Liver (tissue), 8 donors: ENCODE measurements at regions not wholly inside any gene's neighbourhood (a gene's known extent, or its start where the extent isn't known, plus 50 kb on each side); places are given as distances from the start of the nearest gene placed in this dataset.
A peak's percentile ranks its signal among the peaks of the same experiment; 100 is the strongest.

ENCODE experiments used
- DNase-seq: peaks from one replicate; pipeline ENCODE4 v3.0.0-alpha.2; 2017; ENCODE audit warnings: low spot score
- H3K27ac ChIP-seq, 2 donors: one replicate each; pipeline ENCODE4 v1.7.0; 2013; ENCODE audit warnings: inconsistent platforms in 2 of 2, low read length in 2 of 2, control low read depth in 1 of 2, low read depth in 1 of 2, mild to moderate bottlenecking in 1 of 2
- H3K27me3 ChIP-seq, 4 donors: one replicate each; pipeline versions ENCODE4 v1.6.1 to v1.7.0; 2013; ENCODE audit warnings: low read length in 3 of 4, inconsistent platforms in 1 of 4, mild to moderate bottlenecking in 1 of 4, moderate library complexity in 1 of 4; ENCODE audit not compliant: control insufficient read depth in 4 of 4, insufficient read depth in 4 of 4
- H3K36me3 ChIP-seq, 4 donors: one replicate each; pipeline versions ENCODE4 v1.6.1 to v1.7.0; 2013; ENCODE audit warnings: low read length in 3 of 4, mild to moderate bottlenecking in 3 of 4, low read depth in 1 of 4, moderate library complexity in 1 of 4; ENCODE audit not compliant: control insufficient read depth in 4 of 4, insufficient read depth in 3 of 4
- H3K4me1 ChIP-seq, 4 donors: one replicate each; pipeline versions ENCODE4 v1.6.1 to v1.7.0; 2013; ENCODE audit warnings: low read length in 3 of 4, mild to moderate bottlenecking in 3 of 4, moderate library complexity in 1 of 4; ENCODE audit not compliant: control insufficient read depth in 4 of 4, insufficient read depth in 4 of 4
- H3K4me3 ChIP-seq, 3 donors: one replicate each; pipeline versions ENCODE4 v1.6.1 to v1.7.0; 2013; ENCODE audit warnings: low read length in 3 of 3, control low read depth in 1 of 3, low read depth in 1 of 3, mild to moderate bottlenecking in 1 of 3
- H3K9ac ChIP-seq, 2 donors: one replicate each; pipeline ENCODE4 v1.7.0; 2013; ENCODE audit warnings: low read length in 2 of 2, mild to moderate bottlenecking in 2 of 2, moderate library complexity in 2 of 2, control low read depth in 1 of 2, low read depth in 1 of 2
- H3K9me3 ChIP-seq, 4 donors: one replicate each; pipeline versions ENCODE4 v1.6.1 to v1.7.0; 2013; ENCODE audit warnings: low read length in 3 of 4; ENCODE audit not compliant: control insufficient read depth in 4 of 4
- ATF3 ChIP-seq: IDR thresholded peaks from 2 replicates; pipeline ENCODE4 v1.6.1; 2016; ENCODE audit warnings: antibody characterized with exemption
- FOXA1 ChIP-seq: IDR thresholded peaks from 2 replicates; pipeline ENCODE4 v1.6.1; 2016; ENCODE audit warnings: antibody characterized with exemption
- FOXA2 ChIP-seq: IDR thresholded peaks from 2 replicates; pipeline ENCODE4 v1.6.1; 2016; ENCODE audit warnings: antibody characterized with exemption
- GABPA ChIP-seq, 2 donors: IDR thresholded peaks in 1 of 2; conservative IDR thresholded peaks in 1 of 2; 2 replicates each; pipeline ENCODE4 v1.6.1; 2016; ENCODE audit warnings: antibody characterized with exemption in 2 of 2, mild to moderate bottlenecking in 1 of 2, moderate library complexity in 1 of 2
- HNF4A ChIP-seq, 2 donors: conservative IDR thresholded peaks; 2 replicates each; pipeline ENCODE4 v1.6.1; 2016; ENCODE audit warnings: antibody characterized with exemption in 2 of 2, mild to moderate bottlenecking in 2 of 2
- HNF4G ChIP-seq: IDR thresholded peaks from 2 replicates; pipeline ENCODE4 v1.6.1; 2016; ENCODE audit warnings: antibody characterized with exemption
- JUND ChIP-seq, 2 donors: IDR thresholded peaks; 2 replicates each; pipeline ENCODE4 v1.6.1; 2016; ENCODE audit warnings: antibody characterized with exemption in 2 of 2
- NR2F2 ChIP-seq: IDR thresholded peaks from 2 replicates; pipeline ENCODE4 v1.6.1; 2016; ENCODE audit warnings: antibody characterized with exemption
- RAD21 ChIP-seq, 2 donors: IDR thresholded peaks; 2 replicates each; pipeline ENCODE4 v1.6.1; 2016; ENCODE audit warnings: antibody characterized with exemption in 2 of 2, mild to moderate bottlenecking in 2 of 2
- RXRA ChIP-seq, 2 donors: IDR thresholded peaks; 2 replicates each; pipeline ENCODE4 v1.6.1; 2017 to 2018; ENCODE audit warnings: antibody characterized with exemption in 2 of 2, mild to moderate bottlenecking in 1 of 2
- SP1 ChIP-seq: IDR thresholded peaks from 2 replicates; pipeline ENCODE4 v1.6.1; 2018; ENCODE audit warnings: antibody characterized with exemption, mild to moderate bottlenecking
- TAF1 ChIP-seq: conservative IDR thresholded peaks from 2 replicates; pipeline ENCODE4 v1.6.1; 2016; ENCODE audit warnings: antibody characterized with exemption, mild to moderate bottlenecking
- YY1 ChIP-seq: IDR thresholded peaks from 2 replicates; pipeline ENCODE4 v1.6.1; 2016; ENCODE audit warnings: antibody characterized with exemption, mild to moderate bottlenecking
- ZBTB33 ChIP-seq: IDR thresholded peaks from 2 replicates; pipeline ENCODE4 v1.6.1; 2016; ENCODE audit warnings: antibody characterized with exemption
- WGBS: extraction: QIAGEN DNeasy Blood & Tissue Kit; methylation state at CpG from one replicate; pipeline ENCODE4 v1.1.7; 2013; 5-methylcytosine and 5-hydroxymethylcytosine counted together
- TF ChIP-seq, protein P1 (sequence below): IDR thresholded peaks from 2 replicates; pipeline ENCODE4 v1.6.1; 2016; ENCODE audit warnings: antibody characterized with exemption
- TF ChIP-seq, protein P2 (sequence below): fragments of 150-350 bp; IDR thresholded peaks from 2 replicates; pipeline ENCODE4 v1.5.1; 2017; ENCODE audit warnings: improper control_type of control experiment, low read depth, low read length; ENCODE audit not compliant: missing input control
- donor health status: healthy.
- donor health status: healthy.
- donor health status: healthy.
- donor health status: healthy.
- donor health status: healthy.

DNA sequence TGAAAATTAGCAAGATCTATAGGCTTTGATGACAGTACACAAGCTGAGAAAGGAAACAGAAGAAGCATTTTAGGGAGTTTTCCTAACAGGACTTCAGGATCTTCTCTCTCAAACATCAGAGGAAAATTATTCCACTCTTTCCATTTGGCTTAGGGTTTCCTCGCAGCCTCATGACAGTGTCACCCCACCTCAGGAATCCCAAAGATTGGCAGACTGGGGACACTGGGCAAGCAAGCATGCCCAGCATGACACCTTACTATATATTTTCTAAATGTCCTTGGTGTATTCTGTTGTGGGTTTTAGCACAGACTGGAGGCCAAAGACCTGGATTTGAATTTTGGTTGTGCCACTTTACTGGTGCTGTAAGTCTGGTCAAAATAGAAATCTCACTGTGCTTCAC, 482.4 kb upstream of the SOX5 start:
- no peaks in the 10 kb centered on the region for H3K27me3 ChIP-seq
- TF ChIP-seq RXRA (IDR thresholded peaks at IDR 0.05) (no peak), SP1 (no peak), FOXA1 (no peak), ZBTB33 (no peak), YY1 (no peak), JUND (IDR thresholded peaks at IDR 0.05) (no peak), HNF4G (no peak), GABPA (IDR thresholded peaks at IDR 0.05 in 1 of 2, conservative IDR thresholded peaks at IDR 0.05 in 1 of 2) (no peak), RAD21 (IDR thresholded peaks at IDR 0.05) (no peak), ATF3 (no peak), NR2F2 (no peak), FOXA2 (no peak)
- TF ChIP-seq, protein P1, sequence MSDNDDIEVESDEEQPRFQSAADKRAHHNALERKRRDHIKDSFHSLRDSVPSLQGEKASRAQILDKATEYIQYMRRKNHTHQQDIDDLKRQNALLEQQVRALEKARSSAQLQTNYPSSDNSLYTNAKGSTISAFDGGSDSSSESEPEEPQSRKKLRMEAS, result no peak
- TF ChIP-seq, protein P2, sequence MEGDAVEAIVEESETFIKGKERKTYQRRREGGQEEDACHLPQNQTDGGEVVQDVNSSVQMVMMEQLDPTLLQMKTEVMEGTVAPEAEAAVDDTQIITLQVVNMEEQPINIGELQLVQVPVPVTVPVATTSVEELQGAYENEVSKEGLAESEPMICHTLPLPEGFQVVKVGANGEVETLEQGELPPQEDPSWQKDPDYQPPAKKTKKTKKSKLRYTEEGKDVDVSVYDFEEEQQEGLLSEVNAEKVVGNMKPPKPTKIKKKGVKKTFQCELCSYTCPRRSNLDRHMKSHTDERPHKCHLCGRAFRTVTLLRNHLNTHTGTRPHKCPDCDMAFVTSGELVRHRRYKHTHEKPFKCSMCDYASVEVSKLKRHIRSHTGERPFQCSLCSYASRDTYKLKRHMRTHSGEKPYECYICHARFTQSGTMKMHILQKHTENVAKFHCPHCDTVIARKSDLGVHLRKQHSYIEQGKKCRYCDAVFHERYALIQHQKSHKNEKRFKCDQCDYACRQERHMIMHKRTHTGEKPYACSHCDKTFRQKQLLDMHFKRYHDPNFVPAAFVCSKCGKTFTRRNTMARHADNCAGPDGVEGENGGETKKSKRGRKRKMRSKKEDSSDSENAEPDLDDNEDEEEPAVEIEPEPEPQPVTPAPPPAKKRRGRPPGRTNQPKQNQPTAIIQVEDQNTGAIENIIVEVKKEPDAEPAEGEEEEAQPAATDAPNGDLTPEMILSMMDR, result no peak
- no peak overlapping the region for H3K27ac ChIP-seq
- no peak overlapping the region for H3K4me3 ChIP-seq
- no peak overlapping the region for H3K9ac ChIP-seq
- 100% methylated on average over 1 of the region's 1 CpG for WGBS
- H3K4me1 ChIP-seq, result peaks cover 3 to 15% (median 12%) of the 10 kb centered on the region in 4 donors
- H3K36me3 ChIP-seq, result no peaks in the 10 kb centered on the region
- DNase-seq, result no peak
- no peaks in the 10 kb centered on the region for H3K9me3 ChIP-seq

- Histone ChIP-seq H3K27me3 (no peaks in the 10 kb centered on the region), H3K36me3 (no peaks in the 10 kb centered on the region), H3K9me3 (no peaks in the 10 kb centered on the region), H3K4me3 (no peak overlapping the region), H3K27ac (no peak overlapping the region), H3K9ac (no peak overlapping the region), H3K4me1 (peaks cover 6 to 19% (median 12%) of the 10 kb centered on the region in 4 donors)
- TF ChIP-seq SP1, result no peak
- peak in 1 of 2 donors; percentile 42 for TF ChIP-seq HNF4A (conservative IDR thresholded peaks at IDR 0.05)
- TF ChIP-seq RAD21 (IDR thresholded peaks at IDR 0.05), result peak in 1 of 2 donors; percentile 12
- no peak for DNase-seq
- WGBS, result 63% methylated on average over 4 of the region's 4 CpGs
Observed at GRCh38 chr12:24427776-24428175, 478.3 kb upstream of the SOX5 start.

DNA sequence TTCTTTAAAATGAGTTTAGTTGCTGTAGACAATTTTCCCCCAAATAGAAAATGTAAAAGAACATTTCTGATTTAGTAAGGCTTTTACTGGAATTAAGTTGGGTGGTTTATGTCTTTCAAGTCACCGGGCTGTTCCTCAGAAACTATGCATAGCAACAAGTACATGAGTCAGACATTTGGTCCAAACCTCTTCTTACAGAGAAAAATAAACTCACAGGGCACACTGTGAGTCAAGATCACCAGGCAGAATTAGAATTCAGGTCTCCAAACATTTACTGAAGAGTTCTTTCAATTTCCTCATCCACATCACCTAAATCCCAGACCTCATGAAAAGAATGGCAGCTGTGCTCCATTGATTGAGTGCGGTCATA, 476.1 kb upstream of the SOX5 start:
- Histone ChIP-seq H3K27ac (no peak overlapping the region), H3K9ac (no peak overlapping the region), H3K36me3 (no peaks in the 10 kb centered on the region), H3K4me1 (peaks cover 6 to 28% (median 16%) of the 10 kb centered on the region in 4 donors), H3K27me3 (no peaks in the 10 kb centered on the region), H3K4me3 (no peak overlapping the region), H3K9me3 (no peaks in the 10 kb centered on the region)
- no peak for DNase-seq
- 96% methylated on average over 2 of the region's 2 CpGs for WGBS
- no peak for TF ChIP-seq TAF1
- no peak for TF ChIP-seq HNF4A (conservative IDR thresholded peaks at IDR 0.05)
- TF ChIP-seq RXRA (IDR thresholded peaks at IDR 0.05), result no peak
- TF ChIP-seq FOXA1, result no peak
